ENCODE measurements at regions not wholly inside any gene's neighbourhood (a gene's known extent, or its start where the extent isn't known, plus 50 kb on each side); places are given as distances from the start of the nearest gene placed in this dataset.

DNA sequence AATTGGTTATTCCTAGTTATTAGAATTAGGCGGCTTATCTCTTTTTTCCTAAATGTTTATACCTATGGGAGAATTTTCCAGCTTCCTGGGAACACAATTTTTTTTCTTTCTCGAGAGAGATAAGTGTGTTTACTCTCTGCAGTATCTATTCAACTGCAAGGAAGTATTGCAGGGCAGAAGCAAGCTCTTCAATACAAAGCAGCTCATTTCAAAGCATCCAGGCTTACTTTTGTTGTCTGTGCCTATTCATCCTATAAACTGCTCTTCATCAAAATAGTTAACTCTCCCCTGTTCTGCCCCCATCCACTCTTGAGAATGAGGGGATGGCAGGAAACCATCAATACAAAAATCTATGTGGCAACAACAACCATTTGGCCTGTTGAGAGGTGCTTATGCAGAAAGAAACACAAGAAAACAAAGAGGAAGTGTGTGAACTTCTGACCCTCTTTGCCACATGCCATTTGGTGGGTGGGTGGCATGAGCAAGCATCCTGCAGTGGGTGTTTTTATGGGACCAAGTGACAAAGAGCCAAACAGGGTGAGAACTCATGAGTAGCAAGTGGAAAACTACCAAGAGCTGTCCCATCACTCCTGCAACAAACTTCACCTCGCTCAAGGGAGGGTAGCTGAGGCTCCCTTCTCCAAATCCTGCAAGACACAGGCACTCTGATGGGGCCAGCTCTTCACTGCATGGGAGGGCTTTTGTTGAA, 50.6 kb upstream of the MRPS6 start:
- DNase-seq (ENCODE audit: low read depth), result peak; percentile 50

DNA sequence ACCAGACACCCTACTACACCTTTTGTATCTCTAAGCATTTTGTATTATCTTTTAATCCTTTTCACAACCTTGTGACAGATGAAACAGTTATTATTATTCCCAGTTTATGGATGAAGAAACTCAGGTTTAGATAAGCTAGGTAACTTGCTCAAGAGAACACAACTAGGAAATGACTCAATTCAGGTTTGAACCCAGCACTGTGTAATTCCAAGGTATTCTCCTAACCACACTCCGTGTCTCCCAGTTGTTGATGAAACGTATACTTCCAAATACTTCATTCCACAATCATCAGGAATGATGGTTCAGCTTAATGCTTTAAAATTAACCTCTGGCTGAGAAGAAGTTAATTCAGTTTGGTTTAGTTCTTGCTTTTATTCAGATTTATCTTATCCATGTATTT, 51.7 kb upstream of the MRPS6 start:
- DNase-seq (ENCODE audit: low read depth), result no peak

DNA sequence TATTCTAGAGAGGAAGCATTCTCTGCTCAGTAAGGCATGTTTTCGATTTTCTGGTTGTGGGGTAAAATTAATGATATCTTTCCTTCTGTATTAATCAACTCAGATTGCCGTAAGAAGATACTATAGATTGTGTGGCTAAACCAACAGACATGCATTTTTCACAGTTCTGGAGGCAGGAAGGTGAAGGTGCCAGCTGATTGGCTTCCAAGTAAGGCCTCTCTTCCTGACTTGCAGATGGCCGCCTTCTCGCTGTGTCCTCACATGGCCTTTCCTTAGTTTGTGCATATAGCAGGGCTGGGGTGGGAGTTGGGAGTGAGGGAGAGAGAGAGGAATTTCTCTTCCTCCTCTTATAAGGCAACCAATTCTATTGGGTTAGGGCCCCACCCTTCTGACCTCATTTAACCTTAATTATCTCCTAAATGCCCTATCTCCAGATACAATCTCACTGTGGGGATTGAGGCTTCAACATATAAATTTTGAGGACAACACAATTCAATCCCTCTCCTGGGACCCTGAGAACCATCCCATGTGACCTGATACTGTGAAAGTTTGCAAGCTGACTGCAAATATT, 52.3 kb upstream of the MRPS6 start:
- DNase-seq (ENCODE audit: low read depth), result no peak

DNA sequence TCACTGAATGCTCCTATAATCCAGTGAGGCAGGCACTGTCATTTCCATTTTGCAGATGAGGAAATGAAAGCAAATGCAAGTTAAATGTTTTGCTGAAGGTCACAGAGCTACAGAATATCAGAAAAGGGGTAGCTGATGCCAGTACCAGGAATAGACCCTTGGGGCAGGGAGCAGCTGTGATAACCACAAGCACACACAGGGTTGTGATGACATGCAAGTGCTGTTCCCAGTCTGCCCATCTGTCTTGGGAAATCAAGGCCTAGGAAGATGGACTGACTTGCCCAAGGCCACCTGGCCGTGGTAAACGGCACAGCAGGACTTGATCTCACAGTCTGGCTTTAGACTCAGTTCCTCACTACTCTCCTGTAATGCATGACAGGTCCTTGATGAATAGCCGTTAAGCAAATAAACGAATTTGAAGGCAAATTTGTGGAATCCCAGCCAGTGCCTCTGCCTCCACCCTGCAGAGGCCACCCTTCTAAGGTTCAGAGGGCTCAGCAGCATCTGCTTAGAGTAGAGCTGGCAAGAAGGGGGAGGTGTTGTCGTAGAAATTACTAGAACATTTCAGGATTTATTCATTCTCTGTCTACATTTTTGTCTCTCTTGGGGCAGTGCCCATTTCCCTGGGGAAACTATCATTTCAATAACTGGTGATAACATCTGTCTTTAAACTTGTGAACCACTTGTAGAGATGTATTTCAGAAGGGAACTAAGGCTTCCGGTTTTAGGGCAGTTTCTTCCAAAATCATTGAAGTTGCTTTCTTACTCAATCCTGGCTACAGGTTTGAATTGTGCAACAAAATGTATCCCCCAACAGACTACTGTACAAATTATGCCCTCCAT, 53.2 kb upstream of the MRPS6 start:
- no peak for DNase-seq (ENCODE audit: low read depth)

DNA sequence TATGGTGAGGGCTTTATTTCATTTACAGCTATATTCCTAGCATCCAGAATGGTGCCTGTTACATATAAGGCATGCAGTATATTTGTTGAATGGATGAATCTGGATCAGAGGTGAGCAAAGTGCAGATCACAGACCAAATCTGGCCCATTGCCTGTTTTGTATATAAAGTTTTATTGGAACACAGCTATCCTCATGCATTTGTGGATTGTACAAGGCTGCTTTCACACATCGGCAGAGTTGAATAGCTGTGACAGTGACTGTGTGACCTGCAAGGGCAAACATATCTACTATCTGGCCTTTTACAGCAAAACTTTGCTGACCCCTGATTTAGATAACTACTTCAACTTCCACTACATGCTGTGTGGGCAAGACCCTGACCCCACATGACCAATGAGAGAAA, 54.0 kb upstream of the MRPS6 start:
- no peak for DNase-seq (ENCODE audit: low read depth)

DNA sequence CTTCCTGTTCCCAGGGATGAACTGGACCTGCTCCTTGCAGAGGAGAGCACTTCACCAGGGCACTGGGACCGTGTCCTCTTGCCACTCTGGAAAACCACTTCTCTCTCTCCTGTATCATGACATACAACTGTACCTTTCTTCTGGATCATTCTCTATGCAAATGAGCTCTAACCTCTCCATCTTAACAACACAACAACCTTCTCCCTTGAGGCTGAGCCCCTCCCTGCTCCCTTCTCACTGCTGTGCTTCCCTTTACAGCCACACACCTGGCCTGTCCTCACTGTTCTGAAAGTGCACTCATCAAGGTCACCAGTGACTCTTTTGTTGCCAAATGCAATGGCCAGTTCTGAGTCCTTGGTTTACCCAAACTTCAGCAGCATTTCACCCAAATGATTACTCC, 54.5 kb upstream of the MRPS6 start:
- no peak for DNase-seq (ENCODE audit: low read depth)

DNA sequence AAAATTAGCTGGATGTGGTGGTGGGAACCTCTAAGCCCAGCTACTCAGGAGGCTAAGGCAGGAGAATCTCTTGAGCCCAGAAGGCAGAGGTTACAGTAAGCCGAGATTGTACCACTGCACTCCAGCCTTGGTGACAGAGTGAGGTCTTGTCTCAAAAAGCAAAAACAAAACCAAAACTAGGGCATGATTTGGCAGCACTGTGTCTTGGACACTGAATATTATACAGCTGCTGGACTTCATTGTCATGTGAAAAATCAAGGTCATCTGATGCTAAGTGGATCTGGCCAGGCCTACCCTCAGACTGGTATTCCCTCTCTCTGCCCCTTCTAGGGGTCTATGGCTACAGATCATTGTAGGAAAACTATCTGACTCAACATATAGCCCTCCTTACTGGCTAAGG, 55.2 kb upstream of the MRPS6 start:
- no peak for DNase-seq (ENCODE audit: low read depth)

DNA sequence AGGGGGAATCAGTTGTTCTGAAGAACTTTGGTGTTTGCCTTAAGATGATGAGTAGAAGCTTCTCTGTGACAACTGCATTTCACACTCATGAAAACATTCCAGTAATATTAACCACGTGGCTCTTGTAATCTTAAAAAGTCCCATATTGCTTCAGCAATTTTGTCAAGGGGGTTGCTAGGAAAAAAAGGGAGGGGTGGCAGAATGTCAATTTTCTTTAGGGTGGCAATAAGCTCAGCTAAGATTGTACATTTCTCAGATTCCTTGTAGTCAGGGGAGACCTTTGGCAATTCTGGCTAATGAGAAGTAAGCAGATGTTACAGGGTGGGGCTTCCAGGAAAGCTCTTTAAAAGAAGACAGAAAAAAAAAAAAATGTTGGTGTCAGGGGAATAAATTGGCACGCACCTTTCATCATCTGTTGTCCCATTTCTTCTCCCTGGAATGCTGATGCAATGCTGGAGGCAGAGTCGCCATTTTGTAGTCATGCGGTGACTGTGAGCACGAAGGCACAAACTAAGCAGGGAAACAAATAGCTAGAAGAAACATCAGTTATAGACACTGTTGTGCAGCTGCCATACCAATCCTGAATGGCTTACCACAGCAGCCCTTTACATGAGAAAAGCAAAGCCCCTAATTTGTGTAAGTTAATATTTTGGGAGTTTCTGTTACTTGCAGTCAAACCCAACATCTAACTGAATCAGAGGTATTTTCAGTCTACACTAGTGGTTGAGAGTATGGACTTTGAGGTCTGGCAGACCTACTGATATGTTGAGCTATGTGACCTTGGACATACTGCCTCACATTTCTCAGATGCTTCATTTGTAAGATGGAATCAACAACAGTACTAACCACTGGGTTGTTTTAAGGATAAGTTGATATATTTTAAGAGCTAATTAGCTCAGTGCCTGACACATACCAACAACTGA, 56.1 kb upstream of the MRPS6 start:
- DNase-seq (ENCODE audit: low read depth), result no peak

DNA sequence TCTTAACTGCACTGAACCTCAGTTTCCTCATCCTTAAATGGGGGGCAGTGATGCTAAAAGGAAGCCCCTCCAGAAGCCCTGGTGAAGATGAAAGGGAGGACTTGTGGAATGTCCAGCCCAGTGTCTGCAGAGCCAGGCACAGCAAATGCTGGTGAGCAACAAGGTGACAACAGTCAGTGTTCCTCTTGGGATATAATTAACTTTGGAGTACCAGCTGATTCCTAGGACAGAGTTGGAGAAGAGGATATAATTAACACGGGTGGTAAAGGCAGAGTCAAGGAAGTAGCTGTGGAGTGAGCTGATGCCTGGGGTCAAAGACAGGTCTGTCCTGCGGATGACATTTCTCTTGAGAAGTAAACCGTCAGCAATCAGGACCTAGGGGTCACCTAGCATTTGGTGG, 60.7 kb upstream of the MRPS6 start:
- no peak for DNase-seq (ENCODE audit: low read depth)

DNA sequence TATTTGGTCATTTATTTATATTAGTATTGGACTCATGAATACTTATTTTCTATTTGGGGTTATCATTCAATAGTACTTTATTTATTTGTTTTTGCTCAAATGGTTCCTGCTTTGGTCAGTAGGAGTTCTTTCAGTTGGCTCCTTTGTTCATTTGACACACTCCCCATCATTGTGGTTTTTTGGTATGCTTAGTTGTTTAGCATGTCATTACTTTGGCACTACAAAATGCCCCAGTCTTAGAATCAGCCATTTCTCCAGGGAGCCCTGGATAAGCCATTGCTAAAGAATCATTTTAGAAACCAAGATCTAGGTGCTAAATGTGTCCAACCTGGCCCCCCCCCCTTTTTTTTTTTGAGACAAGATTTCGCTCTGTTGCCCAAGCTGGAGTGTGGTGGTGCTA, 61.7 kb upstream of the MRPS6 start:
- no peak for DNase-seq (ENCODE audit: low read depth)

DNA sequence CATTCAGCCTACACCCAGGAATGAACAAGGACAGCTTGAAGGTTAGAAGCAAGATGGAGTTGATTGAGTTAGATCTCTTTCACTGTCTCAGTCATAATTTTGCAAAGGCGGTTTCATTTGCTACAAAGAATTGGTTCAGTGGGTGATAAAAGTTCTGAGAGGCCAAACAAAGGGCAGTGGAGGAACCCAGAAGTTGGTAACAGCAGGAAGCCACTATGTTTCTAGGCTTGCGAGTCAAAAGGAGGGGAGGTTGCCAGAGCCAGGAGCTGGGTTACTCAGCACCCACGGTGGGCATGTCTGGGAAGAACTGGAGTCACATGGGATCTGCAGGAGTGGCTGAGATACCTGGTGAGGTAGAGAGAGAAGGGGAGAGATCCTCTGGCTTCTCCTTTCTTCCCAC, 64.2 kb upstream of the MRPS6 start:
- DNase-seq (ENCODE audit: low read depth), result no peak

DNA sequence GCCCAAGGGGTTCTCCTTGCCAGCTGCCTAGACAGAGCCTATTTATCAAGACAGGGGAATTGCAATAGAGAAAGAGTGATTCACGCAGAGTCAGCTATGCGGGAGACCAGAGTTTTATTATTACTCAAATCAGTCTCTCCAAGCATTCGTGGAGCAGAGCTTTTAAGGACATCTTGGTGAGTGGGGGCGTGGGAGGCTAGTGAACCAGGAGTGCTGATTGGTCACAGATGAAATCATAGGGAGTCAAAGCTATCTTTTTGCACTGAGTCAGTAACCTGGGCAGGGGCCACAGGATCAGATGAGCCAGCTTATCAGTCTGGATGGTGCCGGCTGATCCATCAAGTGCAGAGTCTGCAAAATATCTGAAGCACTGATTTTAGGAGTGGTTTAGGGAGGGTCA, 64.8 kb upstream of the MRPS6 start:
- peak; percentile 37 for DNase-seq (ENCODE audit: low read depth)

DNA sequence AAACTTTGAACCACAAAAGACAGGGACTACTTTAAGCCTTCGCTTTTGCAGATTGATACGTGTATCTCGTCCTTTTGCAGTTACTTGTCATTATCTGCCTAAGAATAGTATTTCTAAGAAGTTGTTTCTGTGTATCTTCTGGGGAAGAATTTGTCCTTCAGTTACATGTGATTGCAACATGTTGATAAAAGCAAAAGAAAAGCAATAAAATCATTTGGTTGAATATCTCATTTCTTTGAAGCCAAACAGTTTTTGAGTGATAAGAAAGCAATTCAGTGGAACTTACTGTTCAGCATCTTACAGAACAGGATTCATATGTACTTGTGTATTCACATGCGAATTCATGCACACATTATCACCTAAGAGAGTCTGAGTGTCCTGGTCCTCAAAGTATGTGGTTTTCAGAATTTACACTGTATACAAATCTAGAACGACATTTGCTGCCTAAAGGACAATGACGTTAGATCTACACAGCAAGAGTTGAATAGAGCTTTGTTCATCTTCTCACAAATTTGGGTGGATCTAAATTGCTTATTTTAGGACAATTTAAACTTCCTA, 66.7 kb upstream of the MRPS6 start:
- DNase-seq (ENCODE audit: low read depth), result no peak

DNA sequence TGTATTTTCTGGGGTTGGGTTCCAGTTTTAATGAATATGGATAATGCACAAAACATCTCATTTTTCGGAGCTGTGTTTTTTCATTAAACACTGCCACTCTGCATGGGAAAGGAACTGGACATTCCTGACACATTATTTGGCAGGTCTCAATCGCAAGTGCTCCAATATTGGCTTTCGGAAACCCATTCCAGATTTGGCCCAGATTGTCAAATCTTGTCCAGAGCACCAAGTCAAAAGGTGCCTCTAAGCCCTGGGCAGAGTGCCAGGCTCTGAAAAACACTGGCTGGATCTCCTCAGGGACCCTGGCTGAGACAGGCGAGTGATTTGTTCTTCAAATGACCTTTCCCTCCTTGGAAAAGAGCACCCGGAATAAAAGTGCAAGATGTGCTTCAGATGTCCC, 68.4 kb upstream of the MRPS6 start:
- no peak for DNase-seq (ENCODE audit: low read depth)

DNA sequence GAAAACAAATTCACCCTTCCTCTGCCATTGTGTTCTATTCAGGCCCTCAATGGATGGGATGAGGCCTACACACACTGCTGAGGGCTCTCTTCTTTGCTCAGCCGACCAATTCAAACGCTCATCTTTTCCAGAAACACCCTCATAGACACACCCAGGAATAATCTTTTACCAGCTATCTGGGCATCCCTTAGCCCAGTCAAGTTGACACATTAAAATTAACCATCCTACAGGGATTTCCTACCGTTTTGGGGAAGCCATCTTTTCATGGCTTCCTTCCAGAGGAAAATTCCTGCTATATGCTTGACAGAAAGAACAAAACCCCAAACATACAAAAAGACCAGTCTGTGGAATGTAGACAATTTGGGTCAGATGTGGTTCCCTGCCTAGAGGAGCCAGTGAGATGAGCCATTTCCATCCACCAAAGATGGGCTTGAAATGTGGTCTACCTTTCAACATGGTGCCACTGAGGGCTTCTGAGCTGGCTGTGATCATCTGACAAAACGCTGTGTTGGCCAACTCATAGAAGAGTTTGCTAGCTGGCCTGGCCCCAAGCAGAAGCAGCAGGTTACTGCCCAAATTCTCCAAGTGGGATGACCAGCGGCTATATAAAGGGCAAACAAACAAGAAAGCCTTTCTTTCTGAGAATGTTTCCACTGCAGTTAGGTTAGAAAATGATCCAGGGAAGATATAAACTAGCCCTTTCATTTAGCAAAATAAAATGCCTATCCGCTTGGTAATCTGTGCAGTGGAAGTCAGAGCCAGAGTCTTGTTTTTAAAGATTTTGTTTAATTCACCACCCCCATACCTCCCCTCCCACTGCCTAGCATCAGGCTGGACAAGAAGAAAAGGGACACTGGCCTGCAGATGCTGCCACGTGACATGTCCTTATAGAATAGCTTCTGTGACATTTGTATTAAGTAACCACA, 69.1 kb upstream of the MRPS6 start:
- DNase-seq (ENCODE audit: low read depth), result no peak

DNA sequence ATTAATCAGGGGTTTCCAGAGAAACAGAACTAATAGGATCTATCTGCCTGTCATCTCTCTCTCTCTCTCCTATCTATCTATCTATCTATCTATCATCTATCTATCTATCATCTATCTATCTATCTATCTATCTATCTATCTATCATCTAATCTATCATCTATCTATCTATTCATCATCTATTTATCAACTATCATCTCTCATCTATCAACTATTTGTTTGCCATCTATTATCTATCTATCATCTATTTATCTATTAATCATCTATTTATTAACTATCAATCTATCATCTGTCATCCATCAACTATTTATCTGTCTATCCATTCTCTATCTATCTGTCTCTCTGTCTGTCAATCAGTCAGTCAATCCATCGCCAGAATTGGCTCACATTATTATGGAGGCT, 70.0 kb upstream of the MRPS6 start:
- no peak for DNase-seq (ENCODE audit: low read depth)

DNA sequence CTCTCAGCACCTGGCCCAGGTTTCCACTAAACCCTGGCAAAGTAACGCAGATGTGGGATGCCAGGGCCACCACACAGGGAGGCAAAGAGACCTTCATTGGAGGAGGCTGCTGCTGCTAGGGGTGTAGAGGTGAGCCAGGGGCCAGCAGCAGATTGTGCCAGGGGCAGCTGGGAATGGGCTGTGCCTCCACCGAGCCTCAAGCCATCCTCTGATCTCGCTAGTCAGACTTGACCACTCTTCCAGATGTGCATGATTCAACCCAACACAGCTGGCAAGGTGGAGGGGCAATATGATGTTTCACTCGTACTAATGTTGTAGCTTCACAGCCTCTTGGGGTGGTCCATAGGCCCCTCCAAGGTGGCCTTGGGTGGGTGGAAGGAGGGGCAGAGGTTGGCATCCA, 73.0 kb upstream of the MRPS6 start:
- no peak for DNase-seq (ENCODE audit: low read depth)

DNA sequence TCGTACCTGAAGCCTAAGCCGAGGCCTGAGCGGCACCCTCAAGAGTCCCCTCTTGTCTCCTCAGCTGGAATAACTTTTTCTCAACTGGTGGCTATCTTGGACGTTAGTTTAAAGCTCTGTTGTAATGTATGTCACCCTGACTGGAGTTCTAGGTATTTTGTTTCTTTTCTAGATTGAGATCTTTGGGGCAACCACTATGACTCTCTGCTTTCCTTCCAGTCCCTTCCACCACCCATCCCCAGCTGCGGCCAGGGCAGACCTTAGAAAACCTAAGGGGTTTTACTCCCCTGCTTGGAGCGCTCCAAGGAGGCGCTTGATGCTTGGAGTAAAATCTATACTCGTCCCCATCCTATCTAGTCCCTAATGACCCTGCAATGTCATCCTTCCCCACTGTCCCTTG, 74.6 kb upstream of the MRPS6 start:
- DNase-seq (ENCODE audit: low read depth), result no peak

DNA sequence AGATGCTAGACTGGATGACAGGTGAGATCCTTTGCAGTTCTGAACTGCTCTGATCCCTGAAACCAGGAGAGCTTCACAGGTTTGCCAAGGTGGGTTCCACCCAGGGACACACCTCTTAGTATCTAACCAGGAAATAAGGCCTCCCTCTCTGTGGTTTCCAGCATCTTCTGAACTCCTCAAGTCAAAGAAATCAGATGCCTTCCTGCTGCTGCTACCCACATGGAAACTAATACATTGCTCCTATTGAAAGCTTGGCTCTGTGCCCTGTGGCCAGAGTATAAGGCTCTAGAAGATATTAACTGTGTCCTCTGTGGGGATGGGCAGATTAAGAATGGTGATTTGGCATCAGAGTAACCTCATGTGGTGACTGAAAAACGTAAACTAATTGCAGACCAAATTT, 75.0 kb upstream of the MRPS6 start:
- DNase-seq (ENCODE audit: low read depth), result no peak

DNA sequence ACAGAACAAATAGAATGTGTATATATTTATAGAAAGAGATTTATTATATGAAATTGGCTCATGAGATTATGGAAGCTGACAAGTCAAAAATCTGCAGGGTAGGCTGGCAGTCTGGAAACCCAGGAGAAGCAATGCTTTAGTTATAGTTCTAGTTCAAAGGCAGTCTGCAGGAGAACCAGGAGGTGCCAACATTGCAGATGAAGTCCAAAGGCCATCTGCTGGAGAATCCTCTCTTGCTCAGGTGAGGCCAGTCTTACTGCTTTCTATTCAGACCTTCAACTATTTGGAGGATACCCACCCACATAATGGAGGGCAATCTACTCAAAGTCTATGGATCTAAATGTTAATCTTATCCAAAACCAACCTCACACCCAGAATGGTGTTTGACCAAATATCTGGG, 75.9 kb upstream of the MRPS6 start:
- DNase-seq (ENCODE audit: low read depth), result no peak

DNA sequence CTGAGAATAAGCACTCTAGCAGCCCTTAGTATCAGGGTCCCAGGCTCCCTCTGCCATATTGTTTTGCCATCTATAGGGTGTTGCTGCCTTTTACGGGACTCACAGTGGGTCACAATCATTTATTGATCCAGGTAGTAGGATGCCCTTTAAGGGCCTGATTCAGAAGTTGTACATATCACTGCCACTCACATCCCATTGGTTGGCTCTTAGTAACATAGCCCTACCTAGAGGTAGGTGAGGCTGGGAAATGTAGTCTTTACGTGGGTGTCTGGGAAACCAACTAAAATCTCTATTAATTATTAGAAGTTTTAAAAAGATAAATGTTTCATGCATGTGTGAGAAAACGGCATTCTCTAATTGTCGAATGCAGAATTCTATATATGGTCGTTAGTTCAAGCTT, 78.8 kb upstream of the ATP5PO start:
- no peak for DNase-seq (ENCODE audit: low read depth)
